ENCODE measurements at regions not wholly inside any gene's neighbourhood (a gene's known extent, or its start where the extent isn't known, plus 50 kb on each side); places are given as distances from the start of the nearest gene placed in this dataset.

- no peak for TF ChIP-seq JUND (IDR thresholded peaks at IDR 0.05)
Observed at GRCh38 chr6:94494500-94494899, 1075.1 kb upstream of the EPHA7 start (continued).

- H3K27me3 ChIP-seq (ENCODE audit: control insufficient read depth in 4 of 4, insufficient read depth in 4 of 4, low read length in 3 of 4) = no peaks in the 10 kb centered on the region
- no peak overlapping the region for H3K4me3 ChIP-seq (ENCODE audit: low read depth in 1 of 3, low read length in 3 of 3)
- H3K9ac ChIP-seq (ENCODE audit: low read depth in 1 of 2, low read length in 2 of 2) = no peak overlapping the region
- no peaks in the 10 kb centered on the region for H3K4me1 ChIP-seq (ENCODE audit: control insufficient read depth in 4 of 4, insufficient read depth in 4 of 4, low read length in 3 of 4)
- TF ChIP-seq FOXA2 (IDR thresholded peaks at IDR 0.05) (no peak), TAF1 (conservative IDR thresholded peaks at IDR 0.05) (no peak), HNF4A (conservative IDR thresholded peaks at IDR 0.05) (no peak), JUND (IDR thresholded peaks at IDR 0.05) (no peak), MAX (IDR thresholded peaks at IDR 0.05) (no peak), RXRA (IDR thresholded peaks at IDR 0.05) (no peak), CTCF (IDR thresholded peaks at IDR 0.05; ENCODE audit: low read depth, low read length, missing input control) (no peak), EGR1 (IDR thresholded peaks at IDR 0.05; ENCODE audit: low read depth in 2 of 2) (no peak), YY1 (IDR thresholded peaks at IDR 0.05) (no peak), RAD21 (IDR thresholded peaks at IDR 0.05) (no peak), ZBTB33 (IDR thresholded peaks at IDR 0.05) (no peak), REST (IDR thresholded peaks at IDR 0.05) (no peak), HNF4G (IDR thresholded peaks at IDR 0.05) (no peak), ATF3 (IDR thresholded peaks at IDR 0.05) (no peak), FOXA1 (IDR thresholded peaks at IDR 0.05) (no peak)
- H3K9me3 ChIP-seq (ENCODE audit: control insufficient read depth in 4 of 4, low read length in 3 of 4) = no peaks in the 10 kb centered on the region
- H3K27ac ChIP-seq (ENCODE audit: low read depth in 1 of 2, low read length in 2 of 2) = no peak overlapping the region
- DNase-seq (ENCODE audit: low spot score) = no peak
- no peaks in the 10 kb centered on the region for H3K36me3 ChIP-seq (ENCODE audit: control insufficient read depth in 4 of 4, insufficient read depth in 3 of 4, low read depth in 1 of 4, low read length in 3 of 4)
Observed at GRCh38 chr6:94487371-94487770, 1068.0 kb upstream of the EPHA7 start.
